Motor neuron (in vitro differentiated cells): ENCODE measurements at regions not wholly inside any gene's neighbourhood (a gene's known extent, or its start where the extent isn't known, plus 50 kb on each side); places are given as distances from the start of the nearest gene placed in this dataset.
A peak's percentile ranks its signal among the peaks of the same experiment; 100 is the strongest.

Experiments
- ATAC-seq, 8 experiments: fragments of 200-7000 bp; cut with Tn5 transposase; replicated peaks in 6 of 8; 2 replicates each; pipeline ENCODE4 v1.8.0; 2021; ENCODE audit warnings: mild to moderate bottlenecking in 8 of 8, moderate library complexity in 8 of 8
- H3K27ac ChIP-seq, 2 donors: fragments of 250-450 bp; sonication (Bioruptor Pico); 2 replicates each; pipeline ENCODE4 v1.9.0; 2021; ENCODE audit warnings: antibody characterized with exemption in 2 of 2, mild to moderate bottlenecking in 2 of 2, moderate library complexity in 1 of 2
- H3K4me1 ChIP-seq, 2 donors: fragments of 250-450 bp; sonication (Bioruptor Pico); replicated peaks in 1 of 2; 2 replicates each; pipeline ENCODE4 v1.6.1; 2021; ENCODE audit warnings: antibody characterized with exemption in 2 of 2, mild to moderate bottlenecking in 2 of 2, moderate library complexity in 1 of 2
- H3K4me3 ChIP-seq, 5 donors: fragments of 250-450 bp; sonication (Bioruptor Pico); 2 replicates each; pipeline ENCODE4 v1.9.0; 2021; ENCODE audit warnings: antibody characterized with exemption in 5 of 5, mild to moderate bottlenecking in 5 of 5, moderate library complexity in 4 of 5
- WGBS, 10 experiments: fragments of 450-650 bp; shearing (Covaris generic); methylation state at CpG; one replicate each; pipeline ENCODE4 v1.0.0; 2022; 5-methylcytosine and 5-hydroxymethylcytosine counted together
- in situ Hi-C, 9 experiments: fragments of 400-800 bp; cut with MboI; loops; one replicate each; pipeline ENCODE4 v1.15.0; 2021; ENCODE audit warnings: low sequenced_read_pairs in 9 of 9, low pct_unique_long_range_greater_than_20kb in 2 of 9; ENCODE audit not compliant: unreplicated experiment in 9 of 9

- in situ Hi-C loops: loop anchor here in 2 of 9 experiments (25.0 kb wide), 2 partner anchors 443 to 593 kb away; no protein-coding TSS in a partner anchor
- Histone ChIP-seq H3K27ac (no peak overlapping the region), H3K4me3 (no peak overlapping the region), H3K4me1 (no peaks in the 10 kb centered on the region)
- 0 to 100% (median 83%) methylated on average over 1 to 2 of the region's 2 CpGs; no CpG with 5 or more reads in 1 of the 10 experiments for WGBS, 10 experiments
- no peak for ATAC-seq
These were observed 69.1 kb downstream of the OTP start for GRCh38 chr5:77569409-77569808.

GRCh38 chr5:77568555-77568954 lies 70.0 kb downstream of the OTP start:
- 20 to 100% (median 72%) methylated on average over 1 to 3 of the region's 3 CpGs; no CpG with 5 or more reads in 1 of the 10 experiments for WGBS, 10 experiments
- Histone ChIP-seq H3K4me3 (no peak overlapping the region), H3K4me1 (no peaks in the 10 kb centered on the region), H3K27ac (no peak overlapping the region)
- in situ Hi-C loops: loop anchor here in 2 of 9 experiments (25.0 kb wide), 2 partner anchors 444 to 594 kb away; no protein-coding TSS in a partner anchor
- ATAC-seq: no peak

- in situ Hi-C loops: loop anchor here in 2 of 9 experiments (25.0 kb wide), 2 partner anchors 444 to 594 kb away; no protein-coding TSS in a partner anchor
- WGBS, 10 experiments: 0 to 69% (median 30%) methylated on average over 1 to 2 of the region's 2 CpGs; no CpG with 5 or more reads in 3 of the 10 experiments
These were observed 70.4 kb downstream of the OTP start for GRCh38 chr5:77568082-77568481.

DNA sequence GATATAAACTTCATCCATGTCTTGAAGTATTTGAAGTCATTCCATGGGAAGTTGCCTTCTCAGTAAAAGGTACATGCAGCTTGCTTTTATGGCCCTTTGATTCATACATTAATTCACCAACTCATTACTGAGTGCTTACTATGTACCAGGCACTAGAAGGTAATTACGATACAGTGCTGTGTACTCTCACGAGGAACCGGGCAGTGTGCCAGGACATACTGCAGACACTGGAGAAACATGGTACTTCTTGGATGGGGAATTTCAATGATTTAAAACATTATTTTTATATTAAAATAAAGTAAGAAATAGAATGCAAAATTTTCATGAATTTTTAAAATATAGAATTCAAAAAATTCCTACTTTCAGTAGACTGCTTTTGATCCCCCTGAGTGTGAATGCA lies 71.4 kb upstream of the WDR41 start:
- ATAC-seq: no peak
- H3K4me1 ChIP-seq: no peaks in the 10 kb centered on the region
- in situ Hi-C loops: loop anchor here in 2 of 9 experiments (25.0 kb wide), 2 partner anchors 449 to 599 kb away; no protein-coding TSS in a partner anchor
- no peak overlapping the region for H3K27ac ChIP-seq
- WGBS, 10 experiments: 33 to 100% (median 94%) methylated on average over 2 to 3 of the region's 3 CpGs; no CpG with 5 or more reads in 2 of the 10 experiments
- no peak overlapping the region for H3K4me3 ChIP-seq

More at GRCh38 chr5:77568082-77568481, 70.4 kb downstream of the OTP start:
- ATAC-seq: no peak
- Histone ChIP-seq H3K4me1 (no peaks in the 10 kb centered on the region), H3K27ac (no peak overlapping the region), H3K4me3 (no peak overlapping the region)

GRCh38 chr5:77561965-77562364 lies 69.8 kb upstream of the WDR41 start:
- no peak for ATAC-seq
- in situ Hi-C loops: loop anchor here in 2 of 9 experiments (25.0 kb wide), 2 partner anchors 450 to 600 kb away; no protein-coding TSS in a partner anchor
- Histone ChIP-seq H3K27ac (no peak overlapping the region), H3K4me1 (no peaks in the 10 kb centered on the region), H3K4me3 (no peak overlapping the region)
- WGBS, 10 experiments: 20 to 80% (median 33%) methylated on average over 1 to 3 of the region's 3 CpGs; no CpG with 5 or more reads in 4 of the 10 experiments

DNA sequence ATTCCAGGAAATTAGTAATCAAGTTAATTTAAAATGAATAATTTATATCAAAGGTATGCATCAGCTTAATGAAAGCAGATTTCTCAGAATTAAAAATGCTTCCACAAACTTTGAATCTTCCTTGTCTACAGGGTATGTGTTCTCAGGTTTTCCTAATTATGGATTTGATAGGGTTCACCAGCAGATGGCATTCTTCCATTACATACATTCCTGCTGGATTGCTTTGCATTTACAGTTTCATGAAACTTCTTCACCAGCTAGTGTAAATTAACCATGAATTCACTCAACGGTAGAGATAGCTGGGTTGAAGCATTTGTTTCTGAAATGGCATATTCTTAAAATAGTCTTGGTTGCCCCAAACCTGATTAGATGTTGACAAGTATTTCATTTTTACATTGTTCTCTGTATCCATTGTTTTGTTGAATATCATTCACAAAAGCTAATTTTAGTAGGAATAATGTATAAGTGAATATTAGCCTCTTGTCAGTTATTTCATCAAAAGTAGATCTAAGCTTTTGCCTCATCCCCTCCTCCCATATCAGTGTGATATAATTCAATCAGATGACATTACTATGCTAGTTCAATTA lies 68.7 kb upstream of the WDR41 start:
- WGBS, 10 experiments: 0 to 20% (median 0%) methylated on average over 1 of the region's 1 CpG; no CpG with 5 or more reads in 1 of the 10 experiments
- ATAC-seq: peak in 5 of 8 experiments; percentile 25 to 77 (median 69)
- no peaks in the 10 kb centered on the region for H3K4me1 ChIP-seq
- in situ Hi-C loops: loop anchor here in 2 of 9 experiments (25.0 kb wide), 2 partner anchors 452 to 602 kb away; no protein-coding TSS in a partner anchor
- no peak overlapping the region for H3K4me3 ChIP-seq
- H3K27ac ChIP-seq: no peak overlapping the region

- no peaks in the 10 kb centered on the region for H3K4me1 ChIP-seq
- in situ Hi-C loops: loop anchor here in 2 of 9 experiments (25.0 kb wide), 2 partner anchors 454 to 604 kb away; no protein-coding TSS in a partner anchor
- ATAC-seq: no peak
- WGBS, 10 experiments: 41 to 77% (median 63%) methylated on average over 2 to 5 of the region's 5 CpGs; no CpG with 5 or more reads in 2 of the 10 experiments
- no peak overlapping the region for H3K4me3 ChIP-seq
- H3K27ac ChIP-seq: no peak overlapping the region
These were observed 66.2 kb upstream of the WDR41 start for GRCh38 chr5:77558266-77558665.

DNA sequence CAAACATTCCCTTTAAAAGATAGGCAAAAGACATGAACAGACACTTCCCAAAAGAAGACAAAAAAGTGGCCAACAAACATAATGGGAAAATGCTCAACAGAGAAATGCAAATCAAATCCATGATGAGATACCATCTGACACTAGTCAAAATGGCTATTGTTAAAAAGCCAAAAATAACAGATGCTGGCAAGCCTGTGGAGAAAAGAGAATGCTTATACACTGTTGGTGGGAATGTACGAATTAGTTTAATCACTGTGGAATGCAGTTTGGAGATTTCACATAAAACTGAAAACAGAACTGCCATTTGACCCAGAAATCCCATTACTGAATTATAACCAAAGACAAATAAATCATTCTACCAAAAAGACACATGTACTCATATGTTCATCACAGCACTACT lies 58.3 kb upstream of the WDR41 start:
- 0 to 100% (median 80%) methylated on average over 1 of the region's 1 CpG; no CpG with 5 or more reads in 1 of the 10 experiments for WGBS, 10 experiments
- ATAC-seq: no peak
- Histone ChIP-seq H3K4me3 (no peak overlapping the region), H3K27ac (no peak overlapping the region), H3K4me1 (no peaks in the 10 kb centered on the region)
- in situ Hi-C loops: loop anchor here in 2 of 9 experiments (25.0 kb wide), 2 partner anchors 462 to 612 kb away; no protein-coding TSS in a partner anchor

DNA sequence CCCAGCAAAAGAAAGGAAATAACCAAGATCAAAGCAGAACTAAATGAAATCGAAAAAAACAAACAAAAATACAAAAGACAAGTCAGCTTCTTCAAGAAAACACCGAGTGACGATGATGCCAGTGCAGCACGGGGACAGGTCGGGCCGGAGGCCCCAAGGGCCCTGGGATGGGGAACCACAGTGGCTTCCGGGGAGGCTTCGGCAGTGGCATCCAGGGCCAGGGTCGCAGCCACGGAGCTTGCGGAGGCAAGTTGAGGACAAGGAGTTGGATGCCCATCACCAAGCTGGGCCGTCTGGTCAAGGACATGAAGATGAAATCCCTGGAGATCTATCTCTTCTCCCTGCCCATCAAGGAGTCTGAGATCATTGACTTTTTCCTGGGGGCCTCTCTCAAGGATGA lies 53.2 kb upstream of the WDR41 start:
- 40 to 93% (median 74%) methylated on average over 1 to 11 of the region's 12 CpGs for WGBS, 10 experiments
- no peak overlapping the region for H3K4me3 ChIP-seq
- in situ Hi-C loops: no loop called here
- ATAC-seq: no peak
- no peak overlapping the region for H3K27ac ChIP-seq
- H3K4me1 ChIP-seq: no peaks in the 10 kb centered on the region
